GM12878 (cell line): ENCODE measurements at regions not wholly inside any gene's neighbourhood (a gene's known extent, or its start where the extent isn't known, plus 50 kb on each side); places are given as distances from the start of the nearest gene placed in this dataset.

ENCODE experiments used
- CHD2 ChIP-seq: IDR thresholded peaks from 2 replicates; pipeline ENCODE4 v1.6.1; 2011; ENCODE audit warnings: low read depth, low read length, improper control_type of control experiment, borderline replicate concordance
- EP300 ChIP-seq, 2 experiments: fragments of 150-350 bp in 1 of 2; IDR thresholded peaks; 2 replicates each; pipeline ENCODE4 v1.6.1; 2011 to 2012; ENCODE audit warnings: low read depth in 2 of 2, low read length in 2 of 2, borderline replicate concordance in 1 of 2, improper control_type of control experiment in 1 of 2, inconsistent platforms in 1 of 2; ENCODE audit not compliant: control insufficient read depth in 1 of 2
- FOS ChIP-seq: IDR thresholded peaks from 3 replicates; pipeline ENCODE4 v1.6.1; 2011; ENCODE audit warnings: borderline replicate concordance; ENCODE audit not compliant: insufficient read length; ENCODE audit errors: extremely low read depth
- FOXM1 ChIP-seq: IDR thresholded peaks from 2 replicates; pipeline ENCODE4 v1.6.1; 2012; ENCODE audit warnings: low read depth, mild to moderate bottlenecking, inconsistent platforms, low read length, moderate library complexity
- MEF2A ChIP-seq: IDR thresholded peaks from 2 replicates; pipeline ENCODE4 v1.6.1; 2011; ENCODE audit warnings: low read depth, mild to moderate bottlenecking, low read length, moderate library complexity; ENCODE audit not compliant: insufficient read depth
- POLR2AphosphoS2 ChIP-seq: IDR thresholded peaks from 2 replicates; pipeline ENCODE4 v1.6.1; 2011; ENCODE audit warnings: low read depth, mild to moderate bottlenecking, low read length, improper control_type of control experiment, moderate library complexity
- REST ChIP-seq: IDR thresholded peaks from 2 replicates; pipeline ENCODE4 v1.6.1; 2012; ENCODE audit warnings: mild to moderate bottlenecking, low read depth, low read length
- SKIL ChIP-seq: fragments of 450-650 bp; IDR thresholded peaks from 2 replicates; pipeline ENCODE4 v1.6.1; 2017; ENCODE audit warnings: mild to moderate bottlenecking, low read depth, inconsistent platforms; ENCODE audit not compliant: poor library complexity, severe bottlenecking
- SMAD1 ChIP-seq: fragments of 450-650 bp; IDR thresholded peaks from 2 replicates; pipeline ENCODE4 v1.6.1; 2018; ENCODE audit warnings: mild to moderate bottlenecking, low read depth; ENCODE audit not compliant: partially characterized antibody
- TF ChIP-seq, protein P1 (sequence below): fragments of 450-650 bp; IDR thresholded peaks from 2 replicates; pipeline ENCODE4 v1.6.1; 2018; ENCODE audit warnings: mild to moderate bottlenecking, low read depth, moderate library complexity; ENCODE audit not compliant: partially characterized antibody
- TF ChIP-seq, protein P2 (sequence below): fragments of 450-650 bp; IDR thresholded peaks from 2 replicates; pipeline ENCODE4 v1.6.1; 2017; ENCODE audit warnings: mild to moderate bottlenecking

DNA sequence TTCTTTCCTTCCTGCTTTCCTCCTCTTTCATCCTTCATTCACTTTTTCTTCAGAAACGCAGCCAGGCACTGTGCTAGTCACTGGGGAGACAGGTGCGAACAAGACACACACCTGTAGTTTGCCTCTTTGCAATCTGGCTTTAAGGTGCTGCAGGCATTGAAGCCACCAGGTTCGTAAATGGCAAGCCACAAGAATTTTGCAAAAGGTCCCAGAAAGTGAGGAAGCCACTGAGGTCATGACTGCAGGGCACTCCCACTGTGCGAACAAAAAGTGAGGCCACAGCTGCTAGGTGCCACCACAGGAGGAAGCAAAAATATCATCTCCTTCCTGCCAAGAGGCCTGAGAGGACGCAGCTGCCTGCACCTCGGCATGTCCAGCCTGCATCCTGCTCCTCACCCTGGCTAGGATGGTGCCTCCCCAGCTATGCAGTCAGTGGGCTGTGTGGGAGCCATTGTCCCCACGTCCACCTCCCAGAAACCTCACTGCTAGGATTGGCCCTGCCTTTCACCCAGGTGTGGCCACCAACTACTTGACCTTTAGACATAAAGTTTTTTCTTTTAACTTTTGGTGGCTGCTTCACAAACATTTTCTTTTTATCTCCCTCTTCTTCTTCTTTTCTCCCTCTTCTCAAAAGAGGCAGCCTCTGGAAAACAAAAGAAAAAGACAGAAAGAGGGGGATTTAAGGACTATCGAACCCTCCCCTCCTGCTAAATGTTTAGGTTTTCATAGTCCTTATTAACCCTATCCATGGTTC, 230.8 kb downstream of the BCAS1 start (continued):
- 0 out of 2 replicates have a peak, but pooled peaks have one; percentile 54 for TF ChIP-seq MEF2A
- no peak for TF ChIP-seq SKIL
- no peak for TF ChIP-seq FOS
- TF ChIP-seq, protein P1, sequence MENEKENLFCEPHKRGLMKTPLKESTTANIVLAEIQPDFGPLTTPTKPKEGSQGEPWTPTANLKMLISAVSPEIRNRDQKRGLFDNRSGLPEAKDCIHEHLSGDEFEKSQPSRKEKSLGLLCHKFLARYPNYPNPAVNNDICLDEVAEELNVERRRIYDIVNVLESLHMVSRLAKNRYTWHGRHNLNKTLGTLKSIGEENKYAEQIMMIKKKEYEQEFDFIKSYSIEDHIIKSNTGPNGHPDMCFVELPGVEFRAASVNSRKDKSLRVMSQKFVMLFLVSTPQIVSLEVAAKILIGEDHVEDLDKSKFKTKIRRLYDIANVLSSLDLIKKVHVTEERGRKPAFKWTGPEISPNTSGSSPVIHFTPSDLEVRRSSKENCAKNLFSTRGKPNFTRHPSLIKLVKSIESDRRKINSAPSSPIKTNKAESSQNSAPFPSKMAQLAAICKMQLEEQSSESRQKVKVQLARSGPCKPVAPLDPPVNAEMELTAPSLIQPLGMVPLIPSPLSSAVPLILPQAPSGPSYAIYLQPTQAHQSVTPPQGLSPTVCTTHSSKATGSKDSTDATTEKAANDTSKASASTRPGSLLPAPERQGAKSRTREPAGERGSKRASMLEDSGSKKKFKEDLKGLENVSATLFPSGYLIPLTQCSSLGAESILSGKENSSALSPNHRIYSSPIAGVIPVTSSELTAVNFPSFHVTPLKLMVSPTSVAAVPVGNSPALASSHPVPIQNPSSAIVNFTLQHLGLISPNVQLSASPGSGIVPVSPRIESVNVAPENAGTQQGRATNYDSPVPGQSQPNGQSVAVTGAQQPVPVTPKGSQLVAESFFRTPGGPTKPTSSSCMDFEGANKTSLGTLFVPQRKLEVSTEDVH, result no peak
- TF ChIP-seq POLR2AphosphoS2, result no peak
- 0 out of 2 replicates have a peak, but pooled peaks have one; percentile 21 for TF ChIP-seq FOXM1
- TF ChIP-seq, protein P2, sequence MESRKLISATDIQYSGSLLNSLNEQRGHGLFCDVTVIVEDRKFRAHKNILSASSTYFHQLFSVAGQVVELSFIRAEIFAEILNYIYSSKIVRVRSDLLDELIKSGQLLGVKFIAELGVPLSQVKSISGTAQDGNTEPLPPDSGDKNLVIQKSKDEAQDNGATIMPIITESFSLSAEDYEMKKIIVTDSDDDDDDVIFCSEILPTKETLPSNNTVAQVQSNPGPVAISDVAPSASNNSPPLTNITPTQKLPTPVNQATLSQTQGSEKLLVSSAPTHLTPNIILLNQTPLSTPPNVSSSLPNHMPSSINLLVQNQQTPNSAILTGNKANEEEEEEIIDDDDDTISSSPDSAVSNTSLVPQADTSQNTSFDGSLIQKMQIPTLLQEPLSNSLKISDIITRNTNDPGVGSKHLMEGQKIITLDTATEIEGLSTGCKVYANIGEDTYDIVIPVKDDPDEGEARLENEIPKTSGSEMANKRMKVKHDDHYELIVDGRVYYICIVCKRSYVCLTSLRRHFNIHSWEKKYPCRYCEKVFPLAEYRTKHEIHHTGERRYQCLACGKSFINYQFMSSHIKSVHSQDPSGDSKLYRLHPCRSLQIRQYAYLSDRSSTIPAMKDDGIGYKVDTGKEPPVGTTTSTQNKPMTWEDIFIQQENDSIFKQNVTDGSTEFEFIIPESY, result no peak
- no peak for TF ChIP-seq SMAD1
- TF ChIP-seq CHD2, result 0 out of 2 replicates have a peak, but pooled peaks have one; percentile 20
- no peak for TF ChIP-seq REST
- TF ChIP-seq EP300 (IDR thresholded peaks at IDR 0.05; ENCODE audit: borderline replicate concordance in 1 of 2, control insufficient read depth in 1 of 2, low read depth in 2 of 2, low read length in 2 of 2), result peak; percentile 39 to 54; a peak in 2 of 4 replicates
